ENCODE measurements at regions not wholly inside any gene's neighbourhood (a gene's known extent, or its start where the extent isn't known, plus 50 kb on each side); places are given as distances from the start of the nearest gene placed in this dataset.

DNA sequence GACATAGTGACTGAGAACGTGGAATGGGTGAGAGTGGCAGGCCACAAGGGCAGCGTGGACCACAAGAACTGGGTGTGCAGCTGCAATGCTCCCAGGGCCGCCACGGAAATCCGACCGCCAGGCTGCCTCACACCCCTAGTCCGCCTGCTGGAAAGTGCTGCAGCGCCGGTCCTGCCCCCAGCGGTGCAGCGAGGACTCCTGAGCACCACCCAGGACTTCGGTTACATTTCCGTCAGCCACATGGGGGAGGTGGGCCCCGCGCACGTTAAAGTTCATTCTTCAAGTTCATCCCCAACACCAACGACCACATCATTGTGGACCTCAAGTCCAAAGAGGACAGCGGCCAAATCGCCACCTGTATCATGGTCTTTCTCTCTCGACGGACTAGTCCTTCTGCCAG, 126.1 kb upstream of the CARMIL1 start:
- no peaks in the 10 kb centered on the region for H3K27me3 ChIP-seq (replicated peaks; ENCODE audit: insufficient read depth)
- no peaks in the 10 kb centered on the region for H3K36me3 ChIP-seq
- 95% methylated on average over 21 of the region's 21 CpGs for WGBS
- no peak overlapping the region for H3K4me3 ChIP-seq
- H3K4me1 ChIP-seq (replicated peaks), result no peaks in the 10 kb centered on the region
- DNase-seq (ENCODE audit: low spot score), result no peak
- H3K9me3 ChIP-seq, result no peaks in the 10 kb centered on the region
- intact Hi-C loops (cut with DNase I), result no loop called here
- peak overlapping the region; percentile 69 to 78 for H3K27ac ChIP-seq
- TF ChIP-seq POLR2A (IDR thresholded peaks at IDR 0.05) (no peak), POLR2AphosphoS5 (IDR thresholded peaks at IDR 0.05) (no peak)
- TF ChIP-seq, protein P1, sequence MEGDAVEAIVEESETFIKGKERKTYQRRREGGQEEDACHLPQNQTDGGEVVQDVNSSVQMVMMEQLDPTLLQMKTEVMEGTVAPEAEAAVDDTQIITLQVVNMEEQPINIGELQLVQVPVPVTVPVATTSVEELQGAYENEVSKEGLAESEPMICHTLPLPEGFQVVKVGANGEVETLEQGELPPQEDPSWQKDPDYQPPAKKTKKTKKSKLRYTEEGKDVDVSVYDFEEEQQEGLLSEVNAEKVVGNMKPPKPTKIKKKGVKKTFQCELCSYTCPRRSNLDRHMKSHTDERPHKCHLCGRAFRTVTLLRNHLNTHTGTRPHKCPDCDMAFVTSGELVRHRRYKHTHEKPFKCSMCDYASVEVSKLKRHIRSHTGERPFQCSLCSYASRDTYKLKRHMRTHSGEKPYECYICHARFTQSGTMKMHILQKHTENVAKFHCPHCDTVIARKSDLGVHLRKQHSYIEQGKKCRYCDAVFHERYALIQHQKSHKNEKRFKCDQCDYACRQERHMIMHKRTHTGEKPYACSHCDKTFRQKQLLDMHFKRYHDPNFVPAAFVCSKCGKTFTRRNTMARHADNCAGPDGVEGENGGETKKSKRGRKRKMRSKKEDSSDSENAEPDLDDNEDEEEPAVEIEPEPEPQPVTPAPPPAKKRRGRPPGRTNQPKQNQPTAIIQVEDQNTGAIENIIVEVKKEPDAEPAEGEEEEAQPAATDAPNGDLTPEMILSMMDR (IDR thresholded peaks at IDR 0.05), result no peak

GRCh38 chr6:25154034-25154596, 125.1 kb upstream of the CARMIL1 start:
- peak; percentile 50 for DNase-seq (ENCODE audit: low spot score)
- WGBS, result 72% methylated on average over 3 of the region's 3 CpGs
- intact Hi-C loops (cut with DNase I), result no loop called here
- TF ChIP-seq POLR2AphosphoS5 (IDR thresholded peaks at IDR 0.05) (peak; percentile 82), POLR2A (IDR thresholded peaks at IDR 0.05) (no peak)
- H3K4me1 ChIP-seq (replicated peaks), result no peaks in the 10 kb centered on the region
- no peaks in the 10 kb centered on the region for H3K36me3 ChIP-seq
- peak overlapping the region; percentile 69 to 78 for H3K27ac ChIP-seq
- no peaks in the 10 kb centered on the region for H3K27me3 ChIP-seq (replicated peaks; ENCODE audit: insufficient read depth)
- no peak overlapping the region for H3K4me3 ChIP-seq
- H3K9me3 ChIP-seq, result no peaks in the 10 kb centered on the region

- DNase-seq (ENCODE audit: low spot score), result no peak
- Histone ChIP-seq H3K9me3 (no peaks in the 10 kb centered on the region), H3K27ac (peak overlapping the region; percentile 69 to 78), H3K27me3 (replicated peaks; ENCODE audit: insufficient read depth) (no peaks in the 10 kb centered on the region), H3K36me3 (no peaks in the 10 kb centered on the region), H3K4me3 (no peak overlapping the region), H3K4me1 (replicated peaks) (no peaks in the 10 kb centered on the region)
- intact Hi-C loops (cut with DNase I), result no loop called here
- WGBS, result 90% methylated on average over 3 of the region's 3 CpGs
- no peak for TF ChIP-seq POLR2A (IDR thresholded peaks at IDR 0.05)
- no peak for TF ChIP-seq POLR2AphosphoS5 (IDR thresholded peaks at IDR 0.05)
- TF ChIP-seq, protein P1 (IDR thresholded peaks at IDR 0.05), result no peak
Measured at GRCh38 chr6:25155211-25155610, 124.0 kb upstream of the CARMIL1 start.

- Histone ChIP-seq H3K27ac (no peak overlapping the region), H3K27me3 (replicated peaks; ENCODE audit: insufficient read depth) (no peaks in the 10 kb centered on the region), H3K36me3 (no peaks in the 10 kb centered on the region), H3K4me1 (replicated peaks) (no peaks in the 10 kb centered on the region), H3K9me3 (no peaks in the 10 kb centered on the region), H3K4me3 (no peak overlapping the region)
- intact Hi-C loops (cut with DNase I), result no loop called here
- TF ChIP-seq, protein P1 (IDR thresholded peaks at IDR 0.05), result no peak
- no peak for TF ChIP-seq POLR2AphosphoS5 (IDR thresholded peaks at IDR 0.05)
- no peak for TF ChIP-seq POLR2A (IDR thresholded peaks at IDR 0.05)
- WGBS, result 44% methylated on average over 1 of the region's 1 CpG
- DNase-seq (ENCODE audit: low spot score), result no peak
Measured at GRCh38 chr6:25156123-25156522, 123.1 kb upstream of the CARMIL1 start.

GRCh38 chr6:25157183-25157582, 122.0 kb upstream of the CARMIL1 start:
- H3K27ac ChIP-seq, result no peak overlapping the region
- H3K9me3 ChIP-seq, result no peaks in the 10 kb centered on the region
- 97% methylated on average over 7 of the region's 7 CpGs for WGBS
- no peaks in the 10 kb centered on the region for H3K27me3 ChIP-seq (replicated peaks; ENCODE audit: insufficient read depth)
- H3K36me3 ChIP-seq, result no peaks in the 10 kb centered on the region
- intact Hi-C loops (cut with DNase I), result no loop called here
- no peak for DNase-seq (ENCODE audit: low spot score)
- no peak overlapping the region for H3K4me3 ChIP-seq
- TF ChIP-seq, protein P1 (IDR thresholded peaks at IDR 0.05), result no peak
- TF ChIP-seq POLR2AphosphoS5 (IDR thresholded peaks at IDR 0.05) (no peak), POLR2A (IDR thresholded peaks at IDR 0.05) (no peak)
- H3K4me1 ChIP-seq (replicated peaks), result no peaks in the 10 kb centered on the region
